NCI-H128 (cell line): ENCODE measurements at regions not wholly inside any gene's neighbourhood (a gene's known extent, or its start where the extent isn't known, plus 50 kb on each side); places are given as distances from the start of the nearest gene placed in this dataset.
"Not testable (repeated sequence)": the region's sequence is repeated elsewhere in the genome, so short reads cannot be mapped to it uniquely, and the experiment has no call there.

ENCODE experiments used
- DNase-seq: peaks from one replicate; lab custom pipeline; 2025; ENCODE audit not compliant: unreplicated experiment; lab: John Stamatoyannopoulos, UW

GRCh38 chr14:97135847-97136246, 338.7 kb downstream of the VRK1 start:
- DNase-seq: not testable (repeated sequence)

DNA sequence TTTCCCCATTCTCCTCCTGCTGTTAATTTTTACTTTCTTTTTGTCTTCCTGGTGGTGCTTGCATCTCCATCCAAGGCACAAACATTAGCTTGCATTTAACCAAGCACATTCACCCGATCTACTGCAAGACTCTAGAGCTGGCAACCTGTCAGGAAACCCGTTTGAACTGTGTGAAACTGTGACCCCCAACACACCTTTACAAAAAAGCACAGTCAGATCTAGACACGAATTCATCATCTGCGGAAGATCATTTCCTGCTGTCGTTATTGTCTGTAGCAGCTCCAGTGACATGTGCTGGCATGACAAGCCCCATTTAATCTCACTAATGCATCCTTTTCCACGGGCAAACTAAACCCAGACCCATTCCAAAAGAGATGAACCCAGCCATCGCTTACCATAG, 340.5 kb downstream of the VRK1 start:
- DNase-seq: no peak

DNA sequence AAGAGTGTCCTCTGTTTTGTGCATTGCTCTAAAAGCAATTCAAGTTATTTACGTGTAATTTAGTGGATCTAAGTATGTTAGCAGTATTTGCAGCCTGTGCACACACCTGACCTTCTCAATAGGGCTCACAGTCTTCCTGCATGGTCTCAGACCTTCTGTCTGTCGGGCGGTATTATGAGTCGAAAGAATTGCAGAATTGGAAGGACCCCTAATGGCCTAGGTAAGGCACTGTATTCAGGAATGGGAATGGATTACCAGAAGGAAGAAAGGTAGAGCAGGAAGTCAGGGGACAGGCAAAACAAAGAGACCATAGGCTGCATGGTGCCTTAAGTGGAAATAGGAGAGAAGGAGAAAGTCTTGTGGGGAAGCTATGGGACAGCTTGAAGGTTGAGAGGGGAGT, 341.6 kb downstream of the VRK1 start:
- no peak for DNase-seq

DNA sequence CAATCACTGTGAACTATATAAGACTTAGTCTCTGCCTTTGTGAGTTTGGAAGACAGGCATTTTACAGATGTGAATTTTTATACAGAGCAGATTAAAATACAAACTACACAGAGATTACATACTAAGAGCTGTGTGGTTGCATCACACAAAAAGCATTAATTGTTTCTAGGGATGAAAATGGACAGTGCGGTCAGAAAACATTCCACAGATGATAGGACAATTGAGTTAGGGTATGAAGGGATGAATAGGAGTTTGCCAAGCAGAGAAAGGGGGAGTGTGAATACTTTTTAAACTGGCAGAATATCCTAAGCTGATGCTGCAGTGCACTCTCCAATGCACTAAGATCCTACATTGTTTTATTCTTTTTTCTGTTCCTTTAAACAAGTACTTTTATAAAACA, 345.8 kb downstream of the VRK1 start:
- no peak for DNase-seq

GRCh38 chr14:97143456-97143855, 346.3 kb downstream of the VRK1 start:
- no peak for DNase-seq

DNA sequence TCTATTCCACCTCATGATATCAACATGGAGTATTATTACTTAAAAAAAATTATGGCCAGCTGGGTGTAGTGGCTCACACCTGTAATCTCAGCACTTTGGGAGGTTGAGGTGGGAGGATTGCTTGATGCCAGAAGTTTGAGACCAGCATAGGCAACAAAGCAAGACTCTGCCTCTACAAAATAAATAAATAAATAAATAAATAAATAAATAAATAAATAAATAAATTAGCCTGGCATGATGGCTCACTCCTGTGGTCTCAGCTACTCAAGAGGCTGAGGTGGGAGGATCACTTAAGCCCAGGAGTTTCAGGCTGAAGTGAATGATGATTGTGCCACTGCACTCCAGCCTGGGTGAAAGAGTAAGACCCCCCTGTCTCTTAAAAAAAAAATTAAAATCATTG, 350.8 kb downstream of the VRK1 start:
- DNase-seq: not testable (repeated sequence)

- no peak for DNase-seq
Observed at GRCh38 chr14:97149775-97150174, 352.6 kb downstream of the VRK1 start.

- no peak for DNase-seq
Observed at GRCh38 chr14:97153527-97153926, 356.3 kb downstream of the VRK1 start.

DNA sequence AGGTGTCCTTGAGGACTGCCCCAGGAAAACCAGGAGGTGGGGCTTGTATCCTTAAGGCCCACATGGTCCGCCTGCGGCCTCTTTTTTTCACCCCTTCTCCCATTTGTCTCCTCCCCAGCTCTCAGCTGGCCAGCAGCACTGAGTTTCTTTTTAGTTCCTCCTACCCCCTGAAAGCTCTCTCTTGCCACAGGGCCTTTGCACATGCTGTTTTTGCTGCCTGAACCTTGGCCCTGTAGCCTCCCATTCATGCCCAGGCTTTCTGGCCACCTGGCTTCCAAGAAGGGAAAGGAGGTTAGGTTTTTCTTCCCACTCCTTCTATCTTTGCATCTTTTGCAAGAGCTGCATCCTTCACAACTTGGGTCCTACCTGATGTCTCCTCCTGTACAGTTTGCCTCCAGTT, 358.1 kb downstream of the VRK1 start:
- no peak for DNase-seq

- DNase-seq: no peak
Observed at GRCh38 chr14:97155814-97156213, 358.6 kb downstream of the VRK1 start.

- no peak for DNase-seq
Observed at GRCh38 chr14:97156705-97157104, 359.5 kb downstream of the VRK1 start.

GRCh38 chr14:97158102-97158501, 360.9 kb downstream of the VRK1 start:
- DNase-seq: no peak

GRCh38 chr14:97159124-97159523, 361.9 kb downstream of the VRK1 start:
- no peak for DNase-seq

- no peak for DNase-seq
Observed at GRCh38 chr14:97162621-97163020, 365.4 kb downstream of the VRK1 start.

DNA sequence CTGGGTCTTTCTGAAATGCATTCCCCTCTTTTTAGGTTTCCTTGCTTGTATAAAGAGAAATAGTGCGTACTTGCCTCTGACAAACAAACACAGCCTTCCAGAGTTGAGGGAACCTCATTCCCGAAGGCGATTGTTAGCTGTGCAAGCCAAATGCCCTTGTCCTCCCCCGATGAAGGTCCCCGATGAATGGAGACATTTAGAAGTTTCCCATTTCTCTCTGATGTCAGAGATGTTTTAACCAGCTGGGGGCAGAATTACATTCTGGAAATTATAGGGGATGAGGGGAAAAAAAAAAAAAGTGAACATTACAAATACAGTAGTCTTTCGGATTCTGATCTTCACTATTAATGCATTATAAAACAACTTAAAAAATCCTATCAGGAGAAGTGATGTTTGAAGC, 366.8 kb downstream of the VRK1 start:
- no peak for DNase-seq

DNA sequence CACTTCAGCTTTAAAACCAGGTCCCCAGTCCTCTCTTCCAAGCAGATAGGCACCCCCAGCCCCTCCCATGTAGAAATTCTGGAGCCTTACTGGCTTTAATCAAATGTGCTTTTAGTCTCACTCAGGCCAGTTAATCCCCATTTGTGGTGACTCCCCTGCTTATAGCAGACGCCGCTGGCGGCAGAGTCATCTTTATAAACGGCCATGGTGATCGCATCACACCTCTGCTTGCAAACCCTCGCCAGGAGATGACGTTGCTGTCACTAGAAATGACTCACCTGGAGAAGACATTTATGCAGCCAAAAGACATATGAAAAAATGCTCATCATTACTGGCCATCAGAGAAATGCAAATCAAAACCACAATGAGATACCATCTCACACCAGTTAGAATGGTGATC, 369.3 kb downstream of the VRK1 start:
- DNase-seq: no peak

GRCh38 chr14:97167577-97167976, 370.4 kb downstream of the VRK1 start:
- not testable (repeated sequence) for DNase-seq

- DNase-seq: no peak
Observed at GRCh38 chr14:97172644-97173043, 375.5 kb downstream of the VRK1 start.

GRCh38 chr14:97177016-97177415, 379.8 kb downstream of the VRK1 start:
- no peak for DNase-seq

DNA sequence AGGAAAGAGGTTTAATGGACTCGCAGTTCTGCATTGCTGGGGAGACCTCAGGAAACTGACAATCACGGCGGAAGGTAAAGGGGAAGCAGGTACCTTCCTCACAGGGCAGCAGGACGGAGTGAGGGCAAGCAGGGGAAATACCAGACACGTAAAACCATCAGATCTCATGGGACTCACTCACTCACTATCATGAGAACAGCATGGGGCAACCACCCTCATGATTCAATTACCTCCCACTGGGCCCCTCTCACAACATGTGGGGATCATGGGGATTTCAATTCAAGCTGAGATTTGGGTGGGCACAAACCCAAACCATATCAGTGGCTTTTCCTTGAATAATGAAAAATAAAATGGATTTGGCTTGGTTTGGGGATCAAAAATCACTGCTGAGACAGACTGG, 380.5 kb downstream of the VRK1 start:
- no peak for DNase-seq

- DNase-seq: no peak
Observed at GRCh38 chr14:97178781-97179180, 381.6 kb downstream of the VRK1 start.

GRCh38 chr14:97179573-97179972, 382.4 kb downstream of the VRK1 start:
- no peak for DNase-seq

- DNase-seq: no peak
Observed at GRCh38 chr14:97180304-97181200, 383.4 kb downstream of the VRK1 start.
